AG20443 (cell line): ENCODE measurements at regions not wholly inside any gene's neighbourhood (a gene's known extent, or its start where the extent isn't known, plus 50 kb on each side); places are given as distances from the start of the nearest gene placed in this dataset.
A peak's percentile ranks its signal among the peaks of the same experiment; 100 is the strongest.

Source experiments
- DNase-seq: peaks from one replicate; pipeline ENCODE4 v3.0.0; 2012; ENCODE audit warnings: low spot score, mixed read lengths

GRCh38 chr12:125193376-125194152 lies 128.3 kb downstream of the AACS start:
- no peak for DNase-seq

- DNase-seq, result peak; percentile 34
These were observed 129.0 kb downstream of the AACS start for GRCh38 chr12:125194163-125194773.

- DNase-seq, result no peak
These were observed 129.8 kb downstream of the AACS start for GRCh38 chr12:125194987-125195386.

- no peak for DNase-seq
These were observed 132.1 kb downstream of the AACS start for GRCh38 chr12:125197326-125197725.

- no peak for DNase-seq
These were observed 133.4 kb downstream of the AACS start for GRCh38 chr12:125198652-125199051.

- no peak for DNase-seq
These were observed 135.9 kb downstream of the AACS start for GRCh38 chr12:125201090-125201489.

- DNase-seq, result no peak
These were observed 136.7 kb downstream of the AACS start for GRCh38 chr12:125201940-125202339.

GRCh38 chr12:125202421-125202820 lies 137.2 kb downstream of the AACS start:
- no peak for DNase-seq

GRCh38 chr12:125203145-125203765 lies 138.0 kb downstream of the AACS start:
- DNase-seq, result peak; percentile 36

- no peak for DNase-seq
These were observed 140.2 kb downstream of the AACS start for GRCh38 chr12:125205386-125205785.

GRCh38 chr12:125206711-125207110 lies 141.5 kb downstream of the AACS start:
- DNase-seq, result no peak

GRCh38 chr12:125208334-125208733 lies 143.1 kb downstream of the AACS start:
- DNase-seq, result no peak

- DNase-seq, result no peak
These were observed 143.7 kb downstream of the AACS start for GRCh38 chr12:125208942-125209341.

- no peak for DNase-seq
These were observed 145.0 kb downstream of the AACS start for GRCh38 chr12:125210104-125210755.

GRCh38 chr12:125211464-125211863 lies 146.2 kb downstream of the AACS start:
- DNase-seq, result no peak

GRCh38 chr12:125214289-125214688 lies 149.1 kb downstream of the AACS start:
- no peak for DNase-seq

- DNase-seq, result no peak
These were observed 151.5 kb downstream of the AACS start for GRCh38 chr12:125216756-125217155.

GRCh38 chr12:125217308-125217707 lies 152.1 kb downstream of the AACS start:
- no peak for DNase-seq

GRCh38 chr12:125218952-125219351 lies 153.7 kb downstream of the AACS start:
- no peak for DNase-seq

- DNase-seq, result no peak
These were observed 155.4 kb downstream of the AACS start for GRCh38 chr12:125220404-125221273.

- no peak for DNase-seq
These were observed 156.4 kb downstream of the AACS start for GRCh38 chr12:125221602-125222001.

GRCh38 chr12:125222876-125223275 lies 157.6 kb downstream of the AACS start:
- no peak for DNase-seq
